SK-N-SH (cell line): ENCODE measurements at regions not wholly inside any gene's neighbourhood (a gene's known extent, or its start where the extent isn't known, plus 50 kb on each side); places are given as distances from the start of the nearest gene placed in this dataset.

Experiments
- CTCF ChIA-PET: fragments of 300-600, 350-600 bp; formaldehyde crosslinking; extraction: SDS; loops from one replicate; lab custom pipeline; 2021; lab: Yijun Ruan, JAX
- POLR2A ChIA-PET: fragments of 350-600 bp; sonication (Branson Sonifier 250); formaldehyde crosslinking; extraction: SDS; loops from one replicate; lab custom pipeline; 2020; ENCODE audit warnings: antibody characterized with exemption, inconsistent platforms; lab: Yijun Ruan, JAX
- DNase-seq: peaks from one replicate; pipeline ENCODE4 v3.0.0; 2012
- H2AFZ ChIP-seq: fragments of 200-600 bp; sonication (generic); 2 replicates; pipeline ENCODE4 v1.8.1; 2016; ENCODE audit warnings: antibody characterized with exemption, mild to moderate bottlenecking, low read depth
- H3F3A ChIP-seq: fragments of 200-600 bp; sonication (generic); replicated peaks from 2 replicates; pipeline ENCODE3; 2016; ENCODE audit warnings: antibody characterized with exemption, mild to moderate bottlenecking; ENCODE audit not compliant: insufficient read depth
- H3K27ac ChIP-seq, 2 experiments: fragments of 200-500 bp in 1 of 2; fragments of 200-600 bp in 1 of 2; sonication (Bioruptor generic) in 1 of 2; sonication (generic), shearing (Covaris generic) in 1 of 2; 2 replicates each; pipeline versions ENCODE4 v1.5.1 to v1.6.1; 2014 to 2016; ENCODE audit warnings: low read depth in 2 of 2, inconsistent platforms in 1 of 2, low read length in 1 of 2, mild to moderate bottlenecking in 1 of 2, mixed read lengths in 1 of 2
- H3K27me3 ChIP-seq: fragments of 200-600 bp; sonication (generic), shearing (Covaris generic); 2 replicates; pipeline ENCODE4 v1.6.1; 2016; ENCODE audit warnings: mixed run types; ENCODE audit not compliant: insufficient read depth
- H3K36me3 ChIP-seq, 2 experiments: fragments of 200-500 bp in 1 of 2; fragments of 200-600 bp in 1 of 2; sonication (Bioruptor generic) in 1 of 2; sonication (generic) in 1 of 2; replicated peaks in 1 of 2; 2 replicates each; pipeline versions ENCODE3 to v1.5.1; 2014 to 2016; ENCODE audit warnings: low read length in 1 of 2, mild to moderate bottlenecking in 1 of 2; ENCODE audit not compliant: insufficient read depth in 2 of 2, control insufficient read depth in 1 of 2
- H3K4me1 ChIP-seq, 2 experiments: fragments of 200-500 bp in 1 of 2; fragments of 200-600 bp in 1 of 2; sonication (Bioruptor generic) in 1 of 2; sonication (generic), shearing (Covaris generic) in 1 of 2; 2 replicates each; pipeline versions ENCODE4 v1.5.1 to v1.6.1; 2014 to 2016; ENCODE audit warnings: low read depth in 1 of 2, low read length in 1 of 2, mixed run types in 1 of 2; ENCODE audit not compliant: insufficient read depth in 2 of 2, control insufficient read depth in 1 of 2
- H3K4me2 ChIP-seq: fragments of 200-600 bp; sonication (generic), shearing (Covaris generic); 2 replicates; pipeline ENCODE4 v1.6.1; 2017; ENCODE audit warnings: mixed run types
- H3K4me3 ChIP-seq, 2 experiments: fragments of 200-500 bp in 1 of 2; fragments of 200-600 bp in 1 of 2; sonication (Bioruptor generic) in 1 of 2; sonication (generic), shearing (Covaris generic) in 1 of 2; 2 replicates each; pipeline versions ENCODE4 v1.5.1 to v1.8.1; 2014 to 2016; ENCODE audit warnings: low read depth in 2 of 2, inconsistent platforms in 1 of 2, low read length in 1 of 2, mild to moderate bottlenecking in 1 of 2, mixed read lengths in 1 of 2, moderate library complexity in 1 of 2
- H3K79me2 ChIP-seq: fragments of 200-600 bp; sonication (generic); 2 replicates; pipeline ENCODE4 v1.8.1; 2017; ENCODE audit warnings: mild to moderate bottlenecking; ENCODE audit not compliant: insufficient read depth
- H3K9ac ChIP-seq: fragments of 200-600 bp; sonication (generic); 2 replicates; pipeline ENCODE4 v1.6.1; 2017; ENCODE audit warnings: mixed run types
- H3K9me2 ChIP-seq: fragments of 200-600 bp; sonication (generic); 2 replicates; pipeline ENCODE4 v1.6.1; 2017; ENCODE audit warnings: mixed run types
- H3K9me3 ChIP-seq: fragments of 200-600 bp; sonication (generic); 2 replicates; pipeline ENCODE4 v1.6.1; 2017; ENCODE audit warnings: mixed run types, mild to moderate bottlenecking, moderate library complexity
- H4K20me1 ChIP-seq: fragments of 200-600 bp; sonication (generic); 2 replicates; pipeline ENCODE4 v1.6.1; 2017; ENCODE audit warnings: mild to moderate bottlenecking, mixed run types; ENCODE audit not compliant: insufficient read depth
- CHD2 ChIP-seq: fragments of 150-350 bp; IDR thresholded peaks from 2 replicates; pipeline ENCODE4 v1.6.1; 2018; ENCODE audit warnings: low read length; ENCODE audit not compliant: partially characterized antibody
- FOSL2 ChIP-seq: IDR thresholded peaks from 2 replicates; pipeline ENCODE4 v1.4.0; 2012; ENCODE audit warnings: low read depth, mild to moderate bottlenecking, moderate library complexity, borderline replicate concordance
- FOXJ3 ChIP-seq: sonication (generic); formaldehyde crosslinking; IDR thresholded peaks from 2 replicates; pipeline ENCODE4 v1.5.1; 2020; ENCODE audit warnings: mild to moderate bottlenecking, missing genetic modification reagents
- FOXM1 ChIP-seq: IDR thresholded peaks from 2 replicates; pipeline ENCODE4 v1.4.0; 2012; ENCODE audit warnings: low read depth, mild to moderate bottlenecking
- GABPA ChIP-seq: IDR thresholded peaks from 2 replicates; pipeline ENCODE4 v1.4.0; 2012; ENCODE audit warnings: low read depth, mild to moderate bottlenecking
- GATA2 ChIP-seq: sonication (generic); formaldehyde crosslinking; IDR thresholded peaks from 2 replicates; pipeline ENCODE4 v1.5.0; 2020; ENCODE audit warnings: mild to moderate bottlenecking, missing genetic modification reagents
- MEF2A ChIP-seq: IDR thresholded peaks from 2 replicates; pipeline ENCODE4 v1.4.0; 2012; ENCODE audit warnings: low read depth, borderline replicate concordance
- MXI1 ChIP-seq: IDR thresholded peaks from 2 replicates; pipeline ENCODE4 v1.6.1; 2012; ENCODE audit warnings: mild to moderate bottlenecking, low read depth, low read length, improper control_type of control experiment
- NFIC ChIP-seq: IDR thresholded peaks from 2 replicates; pipeline ENCODE4 v1.4.0; 2012; ENCODE audit warnings: borderline replicate concordance
- POLR2AphosphoS5 ChIP-seq: IDR thresholded peaks from 2 replicates; pipeline ENCODE4 v1.6.1; 2012; ENCODE audit warnings: low read depth, low read length
- RAD21 ChIP-seq: IDR thresholded peaks from 2 replicates; pipeline ENCODE4 v1.6.1; 2012; ENCODE audit warnings: mild to moderate bottlenecking, low read length
- RCOR1 ChIP-seq: fragments of 150-350 bp; IDR thresholded peaks from 2 replicates; pipeline ENCODE4 v1.6.1; 2017; ENCODE audit warnings: antibody characterized with exemption, low read length
- REST ChIP-seq: IDR thresholded peaks from 2 replicates; pipeline ENCODE4 v1.6.1; 2012; ENCODE audit warnings: mild to moderate bottlenecking, low read depth, low read length, moderate library complexity
- RXRA ChIP-seq: IDR thresholded peaks from 2 replicates; pipeline ENCODE4 v1.4.0; 2012; ENCODE audit warnings: low read depth, mild to moderate bottlenecking, borderline replicate concordance
- SMC3 ChIP-seq: IDR thresholded peaks from 2 replicates; pipeline ENCODE4 v1.6.1; 2012; ENCODE audit warnings: low read depth, low read length, improper control_type of control experiment
- TAF1 ChIP-seq: IDR thresholded peaks from 2 replicates; pipeline ENCODE4 v1.6.1; 2012; ENCODE audit warnings: low read depth, mild to moderate bottlenecking, low read length, moderate library complexity, borderline replicate concordance
- TCF12 ChIP-seq: IDR thresholded peaks from 2 replicates; pipeline ENCODE4 v1.4.0; 2012
- USF1 ChIP-seq: IDR thresholded peaks from 2 replicates; pipeline ENCODE4 v1.4.0; 2012; ENCODE audit warnings: low read depth, borderline replicate concordance
- YY1 ChIP-seq: IDR thresholded peaks from 2 replicates; pipeline ENCODE4 v1.4.0; 2012; ENCODE audit warnings: low read depth, mild to moderate bottlenecking
- ZBTB33 ChIP-seq: IDR thresholded peaks from 2 replicates; pipeline ENCODE4 v1.4.0; 2012; ENCODE audit warnings: low read depth, borderline replicate concordance
- WGBS: methylation state at CpG from one replicate; pipeline ENCODE4 v1.1.6; 2017; ENCODE audit warnings: low lambda C conversion rate; 5-methylcytosine and 5-hydroxymethylcytosine counted together

GRCh38 chr4:138831948-138832347 is 183.6 kb upstream of the NOCT start:
- ChIA-PET CTCF (interaction anchor here (1.3 to 1.5 kb wide), 3 partner anchors 38 to 151 kb away, joined by 5 to 6 read pairs (median 5); no protein-coding TSS in a partner anchor), POLR2A (no interaction called here)
- Histone ChIP-seq H3K4me2 (no peak overlapping the region), H3K9ac (no peak overlapping the region), H2AFZ (no peak overlapping the region), H4K20me1 (no peaks in the 10 kb centered on the region), H3K4me3 (no peak overlapping the region), H3F3A (no peaks in the 10 kb centered on the region), H3K36me3 (no peaks in the 10 kb centered on the region), H3K79me2 (no peaks in the 10 kb centered on the region), H3K4me1 (peaks cover 0 to 23% of the 10 kb centered on the region in 2 experiments; a peak in 2 of 4 replicates), H3K27ac (no peak overlapping the region), H3K27me3 (no peaks in the 10 kb centered on the region), H3K9me2 (no peaks in the 10 kb centered on the region), H3K9me3 (no peaks in the 10 kb centered on the region)
- no peak for DNase-seq
- no peak for TF ChIP-seq YY1
- no peak for TF ChIP-seq NFIC
- no peak for TF ChIP-seq SMC3
- TF ChIP-seq TAF1 = no peak
- no peak for TF ChIP-seq GABPA
- TF ChIP-seq FOSL2 = no peak
- no peak for TF ChIP-seq RCOR1
- no peak for TF ChIP-seq FOXM1
- no peak for TF ChIP-seq USF1
- no peak for TF ChIP-seq MEF2A
- TF ChIP-seq GATA2 = no peak
- TF ChIP-seq POLR2AphosphoS5 = no peak
- TF ChIP-seq REST = no peak
- TF ChIP-seq FOXJ3 (CRISPR knock-in tag) = no peak
- TF ChIP-seq RAD21 = no peak
- TF ChIP-seq TCF12 = no peak
- TF ChIP-seq ZBTB33 = no peak
- TF ChIP-seq CHD2 = no peak
- no peak for TF ChIP-seq RXRA
- TF ChIP-seq MXI1 = no peak
- WGBS = 21% methylated on average over 2 of the region's 2 CpGs
